HFF-Myc (cell line): ENCODE measurements at regions not wholly inside any gene's neighbourhood (a gene's known extent, or its start where the extent isn't known, plus 50 kb on each side); places are given as distances from the start of the nearest gene placed in this dataset.
A peak's percentile ranks its signal among the peaks of the same experiment; 100 is the strongest.
"Not testable (repeated sequence)": the region's sequence is repeated elsewhere in the genome, so short reads cannot be mapped to it uniquely, and the experiment has no call there.

Experiments used
- DNase-seq: peaks from one replicate; pipeline ENCODE4 v3.0.0-alpha.2; 2011; ENCODE audit warnings: low read depth; ENCODE audit errors: extremely low read depth
- H3K4me3 ChIP-seq: replicated peaks from 2 replicates; pipeline ENCODE4 v1.5.1; 2011; ENCODE audit warnings: low read depth, mild to moderate bottlenecking, control low read depth, low read length
- TF ChIP-seq, protein P1 (sequence below): IDR thresholded peaks from 2 replicates; pipeline ENCODE4 v1.5.1; 2012; ENCODE audit warnings: mild to moderate bottlenecking, low read depth, low read length, control low read depth; ENCODE audit errors: missing control alignments

DNA sequence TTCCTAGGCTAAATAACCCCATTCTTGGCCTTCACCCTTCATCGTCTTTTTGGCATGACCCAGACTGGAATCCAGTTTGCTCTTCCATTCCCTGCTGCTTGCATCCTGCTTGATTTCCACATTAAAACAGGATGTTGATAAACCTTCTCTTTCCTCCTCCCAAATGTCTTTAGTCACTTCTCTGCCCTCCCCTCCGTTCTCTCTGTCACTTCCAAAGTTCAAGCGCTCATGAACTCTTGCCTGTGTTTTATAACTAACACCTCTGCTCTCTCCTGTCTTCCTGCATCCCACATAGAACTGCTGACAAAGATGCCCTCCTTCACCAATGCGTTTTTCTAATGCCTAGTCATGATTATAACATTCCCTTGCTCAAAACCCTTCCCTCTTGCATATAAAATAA, 65.6 kb upstream of the SLC44A3 start:
- no peak for DNase-seq
- H3K4me3 ChIP-seq: no peak overlapping the region
- TF ChIP-seq, protein P1, sequence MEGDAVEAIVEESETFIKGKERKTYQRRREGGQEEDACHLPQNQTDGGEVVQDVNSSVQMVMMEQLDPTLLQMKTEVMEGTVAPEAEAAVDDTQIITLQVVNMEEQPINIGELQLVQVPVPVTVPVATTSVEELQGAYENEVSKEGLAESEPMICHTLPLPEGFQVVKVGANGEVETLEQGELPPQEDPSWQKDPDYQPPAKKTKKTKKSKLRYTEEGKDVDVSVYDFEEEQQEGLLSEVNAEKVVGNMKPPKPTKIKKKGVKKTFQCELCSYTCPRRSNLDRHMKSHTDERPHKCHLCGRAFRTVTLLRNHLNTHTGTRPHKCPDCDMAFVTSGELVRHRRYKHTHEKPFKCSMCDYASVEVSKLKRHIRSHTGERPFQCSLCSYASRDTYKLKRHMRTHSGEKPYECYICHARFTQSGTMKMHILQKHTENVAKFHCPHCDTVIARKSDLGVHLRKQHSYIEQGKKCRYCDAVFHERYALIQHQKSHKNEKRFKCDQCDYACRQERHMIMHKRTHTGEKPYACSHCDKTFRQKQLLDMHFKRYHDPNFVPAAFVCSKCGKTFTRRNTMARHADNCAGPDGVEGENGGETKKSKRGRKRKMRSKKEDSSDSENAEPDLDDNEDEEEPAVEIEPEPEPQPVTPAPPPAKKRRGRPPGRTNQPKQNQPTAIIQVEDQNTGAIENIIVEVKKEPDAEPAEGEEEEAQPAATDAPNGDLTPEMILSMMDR: no peak

DNA sequence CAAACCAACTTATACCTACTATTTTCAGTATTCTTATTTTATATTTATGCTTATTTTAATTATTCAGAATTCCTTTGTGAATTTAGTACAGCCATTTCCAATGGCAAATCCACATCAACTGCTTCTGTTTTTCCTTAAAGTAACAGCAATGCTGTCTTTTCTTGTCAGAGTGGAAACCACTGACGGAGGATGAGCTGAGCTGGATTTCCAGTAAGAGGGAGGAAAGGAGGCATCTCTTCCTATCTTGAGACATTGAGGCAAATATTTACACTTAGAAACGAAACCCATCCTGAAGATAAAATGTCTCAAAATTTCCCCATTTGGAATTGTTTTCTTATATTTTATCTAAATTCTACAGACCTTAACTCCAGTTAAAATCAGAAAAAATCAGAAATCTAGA, 66.1 kb upstream of the SLC44A3 start:
- TF ChIP-seq, protein P1: no peak
- no peak overlapping the region for H3K4me3 ChIP-seq
- no peak for DNase-seq

DNA sequence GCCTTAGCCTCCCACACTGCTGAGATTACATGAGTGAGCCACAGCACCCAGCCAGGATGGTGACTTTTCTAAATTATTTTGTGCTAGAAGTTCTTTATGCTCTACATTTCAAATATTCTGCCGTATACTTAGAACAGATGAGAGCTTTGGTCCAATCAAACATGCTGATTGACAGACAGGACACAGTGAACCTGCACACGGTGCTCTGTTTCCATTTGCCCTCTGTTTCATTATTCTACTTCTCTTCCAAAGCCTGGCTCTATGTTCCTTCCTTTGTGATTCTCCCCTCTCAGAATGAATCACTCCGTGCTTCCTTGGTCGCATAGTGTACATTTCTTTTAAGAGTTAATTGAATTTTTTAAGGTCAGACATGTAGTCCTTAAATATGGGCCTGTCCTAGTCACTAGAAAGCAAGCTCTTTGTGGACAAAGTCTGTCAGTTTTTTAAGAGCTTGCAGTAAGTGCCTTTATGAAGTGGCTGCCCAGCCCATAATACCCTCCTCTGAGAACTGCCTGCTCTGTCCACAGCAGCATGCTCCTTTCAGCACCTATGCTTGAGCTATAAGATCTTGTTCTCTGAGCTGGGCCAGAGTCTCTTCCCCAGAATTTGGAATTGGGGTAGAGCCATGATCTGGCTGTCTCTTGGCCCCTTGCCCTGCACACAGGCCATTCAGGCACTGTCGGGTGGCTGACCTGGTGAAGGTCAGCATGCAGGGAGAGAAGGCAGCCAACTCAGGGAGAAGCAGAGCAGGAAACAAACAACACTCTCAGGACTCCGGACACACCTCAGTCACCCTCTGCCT, 66.8 kb upstream of the SLC44A3 start:
- TF ChIP-seq, protein P1: no peak
- DNase-seq: no peak
- no peak overlapping the region for H3K4me3 ChIP-seq

DNA sequence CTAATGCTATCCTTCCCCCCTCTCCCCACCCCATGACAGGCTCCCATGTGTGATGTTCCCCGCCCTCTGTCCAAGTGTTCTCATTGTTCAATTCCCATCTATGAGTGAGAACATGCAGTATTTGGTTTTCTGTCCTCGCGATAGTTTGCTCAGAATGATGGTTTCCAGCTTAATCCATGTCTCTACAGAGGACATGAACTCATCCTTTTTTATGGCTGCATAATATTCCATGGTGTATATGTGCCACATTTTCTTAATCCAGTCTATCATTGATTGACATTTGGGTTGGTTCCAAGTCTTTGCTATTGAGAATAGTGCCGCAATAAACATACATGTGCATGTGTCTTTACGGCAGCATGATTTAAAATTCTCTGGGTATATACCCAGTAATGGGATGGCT, 68.7 kb upstream of the SLC44A3 start:
- not testable (repeated sequence) for H3K4me3 ChIP-seq, DNase-seq

DNA sequence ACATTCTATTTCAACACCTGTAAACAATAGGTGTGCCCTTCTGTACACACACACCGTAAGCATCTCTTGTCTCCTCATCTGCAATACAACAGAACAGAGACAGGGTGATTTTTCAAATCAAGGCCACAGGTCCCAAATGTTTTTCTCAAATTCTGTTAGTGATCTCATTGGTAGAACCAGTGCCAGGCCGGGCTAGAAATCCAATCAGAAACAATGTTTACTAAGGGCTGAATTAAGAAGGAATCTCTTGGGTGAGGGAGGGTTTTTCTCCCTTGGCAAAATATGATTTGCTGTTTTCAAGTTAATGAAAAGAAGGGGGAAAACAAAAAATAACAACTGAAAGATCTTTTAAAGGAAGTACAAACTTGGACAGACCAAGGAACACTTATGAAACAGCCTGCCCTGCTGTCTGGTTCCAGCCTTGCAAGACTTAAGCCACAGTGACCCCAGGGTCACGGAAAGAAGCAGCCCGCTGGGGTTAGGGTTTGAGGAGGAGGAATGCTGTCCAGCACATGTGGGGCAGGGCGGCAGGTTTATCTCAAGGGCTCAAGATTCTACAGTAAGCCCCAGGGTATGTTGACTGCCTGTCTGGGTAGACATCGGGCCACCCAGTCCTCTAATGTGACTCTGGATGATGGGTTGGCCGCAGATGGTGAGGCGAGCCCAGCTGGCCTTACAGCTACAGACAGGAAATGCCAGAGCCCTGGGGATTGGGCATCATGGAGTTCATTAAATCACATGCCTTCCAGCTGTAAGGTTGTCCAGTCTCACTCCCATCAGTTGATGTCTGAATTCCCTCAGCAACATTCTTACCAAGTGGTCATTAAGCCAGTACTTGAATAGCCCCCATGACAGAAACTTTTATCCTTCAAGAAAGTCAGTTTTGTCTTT, 73.3 kb upstream of the SLC44A3 start:
- no peak overlapping the region for H3K4me3 ChIP-seq
- no peak for DNase-seq
- TF ChIP-seq, protein P1: no peak

DNA sequence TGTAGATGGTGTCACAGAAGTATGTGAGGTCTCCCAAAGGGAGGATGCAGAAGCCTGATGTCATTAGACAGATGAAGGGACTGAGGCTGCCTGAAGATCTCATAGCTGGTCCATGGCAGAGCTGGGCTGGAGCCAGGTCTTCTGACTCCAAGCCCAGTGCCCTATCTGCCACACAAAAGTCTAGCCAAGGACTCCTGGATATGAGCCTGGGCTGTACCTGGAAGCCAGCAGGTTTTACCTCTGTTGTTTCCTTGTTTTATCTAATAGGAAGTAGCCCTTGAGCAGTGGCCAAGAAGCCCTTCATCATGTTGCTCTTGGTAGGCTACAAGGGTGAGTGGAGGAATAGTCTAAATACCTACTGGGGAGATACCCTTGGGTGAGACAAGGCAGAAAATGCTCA, 74.4 kb upstream of the SLC44A3 start:
- TF ChIP-seq, protein P1: no peak
- DNase-seq: no peak
- H3K4me3 ChIP-seq: no peak overlapping the region

DNA sequence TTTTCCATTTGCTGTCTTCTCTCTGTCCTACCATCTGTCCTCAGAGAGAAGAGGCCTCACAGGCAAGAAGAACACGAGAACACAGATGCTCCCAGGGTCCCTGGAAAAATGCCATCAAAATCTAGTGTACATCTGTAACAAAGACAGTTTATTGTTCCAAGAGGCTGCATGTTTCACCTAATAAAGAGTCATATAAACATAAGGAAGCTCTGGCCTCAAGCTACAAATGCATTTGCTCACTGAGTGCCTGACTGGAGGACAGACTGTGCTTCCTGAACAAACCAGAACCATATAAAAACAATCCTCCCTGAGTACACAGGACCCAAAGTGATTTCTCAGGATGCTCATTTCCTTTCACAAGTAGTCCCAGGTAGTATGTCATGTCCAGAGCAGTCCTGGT, 76.3 kb upstream of the SLC44A3 start:
- peak; percentile 91 for DNase-seq
- no peak overlapping the region for H3K4me3 ChIP-seq
- TF ChIP-seq, protein P1: no peak
